H1 (cell line): ENCODE measurements at regions not wholly inside any gene's neighbourhood (a gene's known extent, or its start where the extent isn't known, plus 50 kb on each side); places are given as distances from the start of the nearest gene placed in this dataset.

Experiments used
- JUND ChIP-seq: IDR thresholded peaks from 2 replicates; pipeline ENCODE4 v1.6.1; 2011; ENCODE audit warnings: mild to moderate bottlenecking, improper control_type of control experiment, low read length
- MAFK ChIP-seq: IDR thresholded peaks from 2 replicates; pipeline ENCODE4 v1.6.1; 2012; ENCODE audit warnings: low read depth, mild to moderate bottlenecking, improper control_type of control experiment, low read length
- POU5F1 ChIP-seq: IDR thresholded peaks from 2 replicates; pipeline ENCODE4 v1.6.1; 2011; ENCODE audit warnings: low read depth, mild to moderate bottlenecking, low read length, moderate library complexity
- SIN3A ChIP-seq, 2 experiments: IDR thresholded peaks in 1 of 2; conservative IDR thresholded peaks in 1 of 2; 2 replicates each; pipeline ENCODE4 v1.6.1; 2011 to 2012; ENCODE audit warnings: low read length in 2 of 2, improper control_type of control experiment in 1 of 2, low read depth in 1 of 2, mild to moderate bottlenecking in 1 of 2
- SP2 ChIP-seq: IDR thresholded peaks from 2 replicates; pipeline ENCODE4 v1.6.1; 2012; ENCODE audit warnings: mild to moderate bottlenecking, low read length, inconsistent platforms
- TF ChIP-seq, protein P1 (sequence below): fragments of 300-600 bp; sonication (generic); IDR thresholded peaks from 2 replicates; pipeline ENCODE4 v1.7.1; 2012; ENCODE audit warnings: low read length, moderate library complexity, mild to moderate bottlenecking, inconsistent platforms; ENCODE audit not compliant: insufficient replicate concordance
- TF ChIP-seq, protein P2 (sequence below): IDR thresholded peaks from 2 replicates; pipeline ENCODE4 v1.6.1; 2011; ENCODE audit warnings: low read length, improper control_type of control experiment

DNA sequence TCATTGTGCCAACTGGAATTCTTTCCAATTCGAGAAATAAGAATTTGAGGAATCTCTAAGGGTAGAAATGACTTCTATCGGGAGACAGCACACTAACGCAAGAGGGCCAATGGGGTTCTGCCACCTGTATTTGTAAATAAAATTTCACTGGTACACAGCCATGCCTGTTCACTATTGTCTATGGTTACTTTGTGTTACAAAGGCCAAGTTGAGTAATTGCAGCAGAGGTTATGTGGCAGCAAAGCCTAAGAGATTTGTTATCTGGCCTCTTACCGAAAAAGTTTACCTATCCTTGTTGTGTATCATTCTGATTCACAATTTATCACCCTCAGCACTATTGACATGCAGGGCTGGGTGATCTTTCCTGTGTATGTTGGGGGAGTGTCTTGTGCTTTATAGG is 278.0 kb downstream of the KLF5 start (continued):
- TF ChIP-seq, protein P1, sequence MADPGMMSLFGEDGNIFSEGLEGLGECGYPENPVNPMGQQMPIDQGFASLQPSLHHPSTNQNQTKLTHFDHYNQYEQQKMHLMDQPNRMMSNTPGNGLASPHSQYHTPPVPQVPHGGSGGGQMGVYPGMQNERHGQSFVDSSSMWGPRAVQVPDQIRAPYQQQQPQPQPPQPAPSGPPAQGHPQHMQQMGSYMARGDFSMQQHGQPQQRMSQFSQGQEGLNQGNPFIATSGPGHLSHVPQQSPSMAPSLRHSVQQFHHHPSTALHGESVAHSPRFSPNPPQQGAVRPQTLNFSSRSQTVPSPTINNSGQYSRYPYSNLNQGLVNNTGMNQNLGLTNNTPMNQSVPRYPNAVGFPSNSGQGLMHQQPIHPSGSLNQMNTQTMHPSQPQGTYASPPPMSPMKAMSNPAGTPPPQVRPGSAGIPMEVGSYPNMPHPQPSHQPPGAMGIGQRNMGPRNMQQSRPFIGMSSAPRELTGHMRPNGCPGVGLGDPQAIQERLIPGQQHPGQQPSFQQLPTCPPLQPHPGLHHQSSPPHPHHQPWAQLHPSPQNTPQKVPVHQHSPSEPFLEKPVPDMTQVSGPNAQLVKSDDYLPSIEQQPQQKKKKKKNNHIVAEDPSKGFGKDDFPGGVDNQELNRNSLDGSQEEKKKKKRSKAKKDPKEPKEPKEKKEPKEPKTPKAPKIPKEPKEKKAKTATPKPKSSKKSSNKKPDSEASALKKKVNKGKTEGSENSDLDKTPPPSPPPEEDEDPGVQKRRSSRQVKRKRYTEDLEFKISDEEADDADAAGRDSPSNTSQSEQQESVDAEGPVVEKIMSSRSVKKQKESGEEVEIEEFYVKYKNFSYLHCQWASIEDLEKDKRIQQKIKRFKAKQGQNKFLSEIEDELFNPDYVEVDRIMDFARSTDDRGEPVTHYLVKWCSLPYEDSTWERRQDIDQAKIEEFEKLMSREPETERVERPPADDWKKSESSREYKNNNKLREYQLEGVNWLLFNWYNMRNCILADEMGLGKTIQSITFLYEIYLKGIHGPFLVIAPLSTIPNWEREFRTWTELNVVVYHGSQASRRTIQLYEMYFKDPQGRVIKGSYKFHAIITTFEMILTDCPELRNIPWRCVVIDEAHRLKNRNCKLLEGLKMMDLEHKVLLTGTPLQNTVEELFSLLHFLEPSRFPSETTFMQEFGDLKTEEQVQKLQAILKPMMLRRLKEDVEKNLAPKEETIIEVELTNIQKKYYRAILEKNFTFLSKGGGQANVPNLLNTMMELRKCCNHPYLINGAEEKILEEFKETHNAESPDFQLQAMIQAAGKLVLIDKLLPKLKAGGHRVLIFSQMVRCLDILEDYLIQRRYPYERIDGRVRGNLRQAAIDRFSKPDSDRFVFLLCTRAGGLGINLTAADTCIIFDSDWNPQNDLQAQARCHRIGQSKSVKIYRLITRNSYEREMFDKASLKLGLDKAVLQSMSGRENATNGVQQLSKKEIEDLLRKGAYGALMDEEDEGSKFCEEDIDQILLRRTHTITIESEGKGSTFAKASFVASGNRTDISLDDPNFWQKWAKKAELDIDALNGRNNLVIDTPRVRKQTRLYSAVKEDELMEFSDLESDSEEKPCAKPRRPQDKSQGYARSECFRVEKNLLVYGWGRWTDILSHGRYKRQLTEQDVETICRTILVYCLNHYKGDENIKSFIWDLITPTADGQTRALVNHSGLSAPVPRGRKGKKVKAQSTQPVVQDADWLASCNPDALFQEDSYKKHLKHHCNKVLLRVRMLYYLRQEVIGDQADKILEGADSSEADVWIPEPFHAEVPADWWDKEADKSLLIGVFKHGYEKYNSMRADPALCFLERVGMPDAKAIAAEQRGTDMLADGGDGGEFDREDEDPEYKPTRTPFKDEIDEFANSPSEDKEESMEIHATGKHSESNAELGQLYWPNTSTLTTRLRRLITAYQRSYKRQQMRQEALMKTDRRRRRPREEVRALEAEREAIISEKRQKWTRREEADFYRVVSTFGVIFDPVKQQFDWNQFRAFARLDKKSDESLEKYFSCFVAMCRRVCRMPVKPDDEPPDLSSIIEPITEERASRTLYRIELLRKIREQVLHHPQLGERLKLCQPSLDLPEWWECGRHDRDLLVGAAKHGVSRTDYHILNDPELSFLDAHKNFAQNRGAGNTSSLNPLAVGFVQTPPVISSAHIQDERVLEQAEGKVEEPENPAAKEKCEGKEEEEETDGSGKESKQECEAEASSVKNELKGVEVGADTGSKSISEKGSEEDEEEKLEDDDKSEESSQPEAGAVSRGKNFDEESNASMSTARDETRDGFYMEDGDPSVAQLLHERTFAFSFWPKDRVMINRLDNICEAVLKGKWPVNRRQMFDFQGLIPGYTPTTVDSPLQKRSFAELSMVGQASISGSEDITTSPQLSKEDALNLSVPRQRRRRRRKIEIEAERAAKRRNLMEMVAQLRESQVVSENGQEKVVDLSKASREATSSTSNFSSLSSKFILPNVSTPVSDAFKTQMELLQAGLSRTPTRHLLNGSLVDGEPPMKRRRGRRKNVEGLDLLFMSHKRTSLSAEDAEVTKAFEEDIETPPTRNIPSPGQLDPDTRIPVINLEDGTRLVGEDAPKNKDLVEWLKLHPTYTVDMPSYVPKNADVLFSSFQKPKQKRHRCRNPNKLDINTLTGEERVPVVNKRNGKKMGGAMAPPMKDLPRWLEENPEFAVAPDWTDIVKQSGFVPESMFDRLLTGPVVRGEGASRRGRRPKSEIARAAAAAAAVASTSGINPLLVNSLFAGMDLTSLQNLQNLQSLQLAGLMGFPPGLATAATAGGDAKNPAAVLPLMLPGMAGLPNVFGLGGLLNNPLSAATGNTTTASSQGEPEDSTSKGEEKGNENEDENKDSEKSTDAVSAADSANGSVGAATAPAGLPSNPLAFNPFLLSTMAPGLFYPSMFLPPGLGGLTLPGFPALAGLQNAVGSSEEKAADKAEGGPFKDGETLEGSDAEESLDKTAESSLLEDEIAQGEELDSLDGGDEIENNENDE, result no peak
- TF ChIP-seq JUND (no peak), SP2 (no peak), SIN3A (conservative IDR thresholded peaks at IDR 0.05 in 1 of 2, IDR thresholded peaks at IDR 0.05 in 1 of 2; ENCODE audit: low read depth in 1 of 2, low read length in 2 of 2) (no peak), MAFK (no peak), POU5F1 (no peak)
- TF ChIP-seq, protein P2, sequence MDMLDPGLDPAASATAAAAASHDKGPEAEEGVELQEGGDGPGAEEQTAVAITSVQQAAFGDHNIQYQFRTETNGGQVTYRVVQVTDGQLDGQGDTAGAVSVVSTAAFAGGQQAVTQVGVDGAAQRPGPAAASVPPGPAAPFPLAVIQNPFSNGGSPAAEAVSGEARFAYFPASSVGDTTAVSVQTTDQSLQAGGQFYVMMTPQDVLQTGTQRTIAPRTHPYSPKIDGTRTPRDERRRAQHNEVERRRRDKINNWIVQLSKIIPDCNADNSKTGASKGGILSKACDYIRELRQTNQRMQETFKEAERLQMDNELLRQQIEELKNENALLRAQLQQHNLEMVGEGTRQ, result no peak
